GM12892 (cell line): ENCODE measurements at regions not wholly inside any gene's neighbourhood (a gene's known extent, or its start where the extent isn't known, plus 50 kb on each side); places are given as distances from the start of the nearest gene placed in this dataset.

Experiments used
- POLR2A ChIP-seq: IDR thresholded peaks from 2 replicates; pipeline ENCODE4 v1.6.1; 2011; ENCODE audit warnings: low read depth, low read length, control low read depth
- POLR2AphosphoS5 ChIP-seq: IDR thresholded peaks from 2 replicates; pipeline ENCODE4 v1.6.1; 2011; ENCODE audit warnings: low read depth, low read length, control low read depth

GRCh38 chr1:5686195-5686594 is 306.0 kb downstream of the NPHP4 start:
- TF ChIP-seq POLR2A (no peak), POLR2AphosphoS5 (no peak)
